Dermis microvascular lymphatic vessel endothelial cell (primary cell): ENCODE measurements at regions not wholly inside any gene's neighbourhood (a gene's known extent, or its start where the extent isn't known, plus 50 kb on each side); places are given as distances from the start of the nearest gene placed in this dataset.

Source experiments
- DNase-seq, 2 donors: peaks; one replicate each; pipeline versions ENCODE4 v3.0.0 to v3.0.0-alpha.2; 2010; ENCODE audit warnings: low read depth in 2 of 2

- DNase-seq, result no peak
Observed at GRCh38 chr6:113281431-113281830, 575.7 kb upstream of the MARCKS start.

- no peak for DNase-seq
Observed at GRCh38 chr6:113287396-113287795, 569.7 kb upstream of the MARCKS start.

GRCh38 chr6:113288409-113288808 lies 568.7 kb upstream of the MARCKS start:
- no peak for DNase-seq

- no peak for DNase-seq
Observed at GRCh38 chr6:113289166-113289565, 568.0 kb upstream of the MARCKS start.

- DNase-seq, result peak in 1 of 2 donors; percentile 16
Observed at GRCh38 chr6:113290684-113291083, 566.5 kb upstream of the MARCKS start.

- no peak for DNase-seq
Observed at GRCh38 chr6:113291751-113292445, 565.2 kb upstream of the MARCKS start.

GRCh38 chr6:113292646-113293422 lies 564.3 kb upstream of the MARCKS start:
- DNase-seq, result no peak

- no peak for DNase-seq
Observed at GRCh38 chr6:113293423-113293740, 563.8 kb upstream of the MARCKS start.

GRCh38 chr6:113299531-113299930 lies 557.6 kb upstream of the MARCKS start:
- no peak for DNase-seq

GRCh38 chr6:113301651-113302050 lies 555.5 kb upstream of the MARCKS start:
- DNase-seq, result no peak

GRCh38 chr6:113304116-113304515 lies 553.0 kb upstream of the MARCKS start:
- DNase-seq, result no peak

- peak; percentile 15 to 47 for DNase-seq
Observed at GRCh38 chr6:113306552-113307145, 550.5 kb upstream of the MARCKS start.

GRCh38 chr6:113308266-113308665 lies 548.9 kb upstream of the MARCKS start:
- DNase-seq, result no peak

- peak in 1 of 2 donors; percentile 11 for DNase-seq
Observed at GRCh38 chr6:113313841-113314240, 543.3 kb upstream of the MARCKS start.

GRCh38 chr6:113315165-113315564 lies 542.0 kb upstream of the MARCKS start:
- no peak for DNase-seq

- DNase-seq, result no peak
Observed at GRCh38 chr6:113315879-113316278, 541.3 kb upstream of the MARCKS start.

- DNase-seq, result no peak
Observed at GRCh38 chr6:113317442-113317841, 539.7 kb upstream of the MARCKS start.

GRCh38 chr6:113317891-113318574 lies 539.1 kb upstream of the MARCKS start:
- peak in 1 of 2 donors; percentile 36 for DNase-seq

- peak in 1 of 2 donors; percentile 74 for DNase-seq
Observed at GRCh38 chr6:113318575-113318917, 538.6 kb upstream of the MARCKS start.

GRCh38 chr6:113320653-113321052 lies 536.5 kb upstream of the MARCKS start:
- DNase-seq, result no peak

- no peak for DNase-seq
Observed at GRCh38 chr6:113326781-113327180, 530.4 kb upstream of the MARCKS start.

- no peak for DNase-seq
Observed at GRCh38 chr6:113328886-113329381, 528.2 kb upstream of the MARCKS start.
